GM21717 (cell line): ENCODE measurements at regions not wholly inside any gene's neighbourhood (a gene's known extent, or its start where the extent isn't known, plus 50 kb on each side); places are given as distances from the start of the nearest gene placed in this dataset.

ENCODE experiments used
- ATAC-seq: cut with Tn5 transposase; IDR thresholded peaks from one replicate; pipeline ENCODE4 v1.9.1; 2021; ENCODE audit warnings: mild to moderate bottlenecking, moderate library complexity; ENCODE audit not compliant: unreplicated experiment

GRCh38 chr10:33126742-33127141 is 168.7 kb upstream of the ITGB1 start:
- no peak for ATAC-seq

- ATAC-seq, result no peak
These were observed 167.8 kb upstream of the ITGB1 start for GRCh38 chr10:33125522-33126517.

GRCh38 chr10:33125111-33125510 is 167.1 kb upstream of the ITGB1 start:
- no peak for ATAC-seq

- ATAC-seq, result no peak
These were observed 165.7 kb upstream of the ITGB1 start for GRCh38 chr10:33123680-33124079.

GRCh38 chr10:33122014-33122809 is 164.2 kb upstream of the ITGB1 start:
- no peak for ATAC-seq

GRCh38 chr10:33120700-33121099 is 162.7 kb upstream of the ITGB1 start:
- no peak for ATAC-seq

- no peak for ATAC-seq
These were observed 162.2 kb upstream of the ITGB1 start for GRCh38 chr10:33120275-33120674.

- ATAC-seq, result no peak
These were observed 159.8 kb upstream of the ITGB1 start for GRCh38 chr10:33117816-33118215.

- ATAC-seq, result no peak
These were observed 159.2 kb upstream of the ITGB1 start for GRCh38 chr10:33117230-33117629.

- no peak for ATAC-seq
These were observed 158.0 kb upstream of the ITGB1 start for GRCh38 chr10:33115738-33116719.

- ATAC-seq, result no peak
These were observed 156.5 kb upstream of the ITGB1 start for GRCh38 chr10:33114451-33114952.

- no peak for ATAC-seq
These were observed 155.4 kb upstream of the ITGB1 start for GRCh38 chr10:33113466-33113865.

GRCh38 chr10:33112831-33113455 is 154.9 kb upstream of the ITGB1 start:
- ATAC-seq, result no peak

GRCh38 chr10:33111488-33112051 is 153.5 kb upstream of the ITGB1 start:
- no peak for ATAC-seq

GRCh38 chr10:33109788-33110469 is 151.9 kb upstream of the ITGB1 start:
- ATAC-seq, result no peak

- ATAC-seq, result no peak
These were observed 151.4 kb upstream of the ITGB1 start for GRCh38 chr10:33109384-33109783.

- no peak for ATAC-seq
These were observed 149.9 kb upstream of the ITGB1 start for GRCh38 chr10:33107953-33108352.

- no peak for ATAC-seq
These were observed 148.7 kb upstream of the ITGB1 start for GRCh38 chr10:33106767-33107166.

GRCh38 chr10:33103863-33104379 is 145.9 kb upstream of the ITGB1 start:
- no peak for ATAC-seq
